ENCODE measurements at regions not wholly inside any gene's neighbourhood (a gene's known extent, or its start where the extent isn't known, plus 50 kb on each side); places are given as distances from the start of the nearest gene placed in this dataset.

DNA sequence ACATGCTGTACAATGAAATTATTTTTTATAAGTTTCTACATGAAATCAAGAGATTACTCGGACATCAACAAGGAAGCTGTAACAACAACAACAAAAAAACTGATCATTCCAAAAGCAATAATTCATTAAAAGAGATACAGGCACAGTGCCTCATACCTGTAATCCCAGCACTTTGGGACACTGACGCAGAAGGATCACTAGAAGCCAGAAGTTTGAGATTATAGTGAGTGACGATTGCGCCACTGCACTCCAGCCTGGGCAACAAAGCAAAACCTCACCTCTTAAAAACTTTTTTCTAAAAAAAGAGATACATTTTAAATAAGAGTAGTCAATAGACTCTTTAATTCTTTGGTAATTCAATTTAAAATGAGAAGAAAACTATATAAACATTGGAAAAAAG is 364.3 kb downstream of the TNS1 start:
- TF ChIP-seq, protein P1, sequence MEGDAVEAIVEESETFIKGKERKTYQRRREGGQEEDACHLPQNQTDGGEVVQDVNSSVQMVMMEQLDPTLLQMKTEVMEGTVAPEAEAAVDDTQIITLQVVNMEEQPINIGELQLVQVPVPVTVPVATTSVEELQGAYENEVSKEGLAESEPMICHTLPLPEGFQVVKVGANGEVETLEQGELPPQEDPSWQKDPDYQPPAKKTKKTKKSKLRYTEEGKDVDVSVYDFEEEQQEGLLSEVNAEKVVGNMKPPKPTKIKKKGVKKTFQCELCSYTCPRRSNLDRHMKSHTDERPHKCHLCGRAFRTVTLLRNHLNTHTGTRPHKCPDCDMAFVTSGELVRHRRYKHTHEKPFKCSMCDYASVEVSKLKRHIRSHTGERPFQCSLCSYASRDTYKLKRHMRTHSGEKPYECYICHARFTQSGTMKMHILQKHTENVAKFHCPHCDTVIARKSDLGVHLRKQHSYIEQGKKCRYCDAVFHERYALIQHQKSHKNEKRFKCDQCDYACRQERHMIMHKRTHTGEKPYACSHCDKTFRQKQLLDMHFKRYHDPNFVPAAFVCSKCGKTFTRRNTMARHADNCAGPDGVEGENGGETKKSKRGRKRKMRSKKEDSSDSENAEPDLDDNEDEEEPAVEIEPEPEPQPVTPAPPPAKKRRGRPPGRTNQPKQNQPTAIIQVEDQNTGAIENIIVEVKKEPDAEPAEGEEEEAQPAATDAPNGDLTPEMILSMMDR (IDR thresholded peaks at IDR 0.05; ENCODE audit: low read depth, low read length): no peak
- TF ChIP-seq, protein P2, sequence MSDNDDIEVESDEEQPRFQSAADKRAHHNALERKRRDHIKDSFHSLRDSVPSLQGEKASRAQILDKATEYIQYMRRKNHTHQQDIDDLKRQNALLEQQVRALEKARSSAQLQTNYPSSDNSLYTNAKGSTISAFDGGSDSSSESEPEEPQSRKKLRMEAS (IDR thresholded peaks at IDR 0.05; ENCODE audit: low read depth, low read length): no peak
- TF ChIP-seq POLR2A (IDR thresholded peaks at IDR 0.05; ENCODE audit: extremely low read depth, insufficient read length) (no peak), MYC (IDR thresholded peaks at IDR 0.05; ENCODE audit: low read depth, low read length) (no peak)

All from NB4 (cell line).